Endodermal cell (in vitro differentiated cells): ENCODE measurements at regions not wholly inside any gene's neighbourhood (a gene's known extent, or its start where the extent isn't known, plus 50 kb on each side); places are given as distances from the start of the nearest gene placed in this dataset.
A peak's percentile ranks its signal among the peaks of the same experiment; 100 is the strongest.

Source experiments
- DNase-seq: peaks from one replicate; pipeline ENCODE4 v3.0.0-alpha.2; 2017
- H3K27ac ChIP-seq: 2 replicates; pipeline ENCODE4 v1.5.1; 2013; ENCODE audit warnings: mild to moderate bottlenecking, low read depth, low read length, moderate library complexity
- H3K27me3 ChIP-seq: 2 replicates; pipeline ENCODE4 v1.6.1; 2013; ENCODE audit warnings: mild to moderate bottlenecking, low read length, moderate library complexity; ENCODE audit not compliant: insufficient read depth, control insufficient read depth, poor library complexity, severe bottlenecking
- H3K36me3 ChIP-seq: 2 replicates; pipeline ENCODE4 v1.7.0; 2013; ENCODE audit warnings: mild to moderate bottlenecking, low read length, moderate library complexity; ENCODE audit not compliant: control insufficient read depth, insufficient read depth
- H3K4me1 ChIP-seq: one replicate; pipeline ENCODE4 v1.7.0; 2013; ENCODE audit warnings: low read length; ENCODE audit not compliant: control insufficient read depth, insufficient read depth
- H3K4me3 ChIP-seq: 2 replicates; pipeline ENCODE4 v1.5.1; 2013; ENCODE audit warnings: mild to moderate bottlenecking, low read length, moderate library complexity
- H3K9ac ChIP-seq: 2 replicates; pipeline ENCODE4 v1.6.1; 2013; ENCODE audit warnings: mild to moderate bottlenecking, low read length, moderate library complexity; ENCODE audit not compliant: poor library complexity, severe bottlenecking; ENCODE audit errors: extremely low read depth
- H3K9me3 ChIP-seq: 2 replicates; pipeline ENCODE4 v1.6.1; 2013; ENCODE audit warnings: mild to moderate bottlenecking, low read length, moderate library complexity; ENCODE audit not compliant: control insufficient read depth
- H3K27ac Mint-ChIP-seq: 2 replicates; pipeline ENCODE4 v1.8.0; 2020; ENCODE audit warnings: mixed read lengths
- H3K27me3 Mint-ChIP-seq: 2 replicates; pipeline ENCODE4 v1.8.0; 2021; ENCODE audit warnings: mild to moderate bottlenecking, mixed read lengths; ENCODE audit not compliant: insufficient read depth
- H3K36me3 Mint-ChIP-seq: 2 replicates; pipeline ENCODE4 v1.8.0; 2020; ENCODE audit warnings: low read depth, mixed read lengths
- H3K4me1 Mint-ChIP-seq: 2 replicates; pipeline ENCODE4 v1.8.0; 2020; ENCODE audit warnings: mixed read lengths
- H3K4me3 Mint-ChIP-seq: 2 replicates; pipeline ENCODE4 v1.8.0; 2020; ENCODE audit warnings: mild to moderate bottlenecking, moderate library complexity, mixed read lengths
- H3K9me3 Mint-ChIP-seq: 2 replicates; pipeline ENCODE4 v1.8.0; 2020; ENCODE audit warnings: mild to moderate bottlenecking, mixed read lengths
- WGBS, 2 experiments: methylation state at CpG; one replicate each; pipeline versions ENCODE4 v1.1.5 to v1.1.7; 2013; ENCODE audit warnings: missing lambda C conversion rate in 2 of 2, mixed read lengths in 1 of 2; ENCODE audit not compliant: insufficient coverage in 1 of 2, insufficient read length in 1 of 2; 5-methylcytosine and 5-hydroxymethylcytosine counted together
- TF ChIP-seq, protein P1 (sequence below): fragments of 200-600 bp; sonication (generic); conservative IDR thresholded peaks from 2 replicates; pipeline ENCODE4 v1.5.0; 2021; ENCODE audit warnings: antibody characterized with exemption, mild to moderate bottlenecking

- Histone ChIP-seq H3K27me3 (no peaks in the 10 kb centered on the region), H3K27ac (no peak overlapping the region), H3K4me1 (peaks cover 20% of the 10 kb centered on the region), H3K4me3 (peak overlapping the region; percentile 63), H3K9me3 (no peaks in the 10 kb centered on the region), H3K9ac (no peak overlapping the region), H3K36me3 (peaks cover 3% of the 10 kb centered on the region)
- TF ChIP-seq, protein P1, sequence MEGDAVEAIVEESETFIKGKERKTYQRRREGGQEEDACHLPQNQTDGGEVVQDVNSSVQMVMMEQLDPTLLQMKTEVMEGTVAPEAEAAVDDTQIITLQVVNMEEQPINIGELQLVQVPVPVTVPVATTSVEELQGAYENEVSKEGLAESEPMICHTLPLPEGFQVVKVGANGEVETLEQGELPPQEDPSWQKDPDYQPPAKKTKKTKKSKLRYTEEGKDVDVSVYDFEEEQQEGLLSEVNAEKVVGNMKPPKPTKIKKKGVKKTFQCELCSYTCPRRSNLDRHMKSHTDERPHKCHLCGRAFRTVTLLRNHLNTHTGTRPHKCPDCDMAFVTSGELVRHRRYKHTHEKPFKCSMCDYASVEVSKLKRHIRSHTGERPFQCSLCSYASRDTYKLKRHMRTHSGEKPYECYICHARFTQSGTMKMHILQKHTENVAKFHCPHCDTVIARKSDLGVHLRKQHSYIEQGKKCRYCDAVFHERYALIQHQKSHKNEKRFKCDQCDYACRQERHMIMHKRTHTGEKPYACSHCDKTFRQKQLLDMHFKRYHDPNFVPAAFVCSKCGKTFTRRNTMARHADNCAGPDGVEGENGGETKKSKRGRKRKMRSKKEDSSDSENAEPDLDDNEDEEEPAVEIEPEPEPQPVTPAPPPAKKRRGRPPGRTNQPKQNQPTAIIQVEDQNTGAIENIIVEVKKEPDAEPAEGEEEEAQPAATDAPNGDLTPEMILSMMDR, result no peak
- peak overlapping the region; percentile 79 for H3K27ac Mint-ChIP-seq
- peaks cover 52% of the 10 kb centered on the region for H3K4me1 Mint-ChIP-seq
- WGBS, 2 experiments, result 78 to 82% methylated on average over 2 of the region's 2 CpGs
- no peaks in the 10 kb centered on the region for H3K9me3 Mint-ChIP-seq
- peak overlapping the region; percentile 65 for H3K4me3 Mint-ChIP-seq
- no peaks in the 10 kb centered on the region for H3K27me3 Mint-ChIP-seq
- DNase-seq, result no peak
- H3K36me3 Mint-ChIP-seq, result peaks cover 10% of the 10 kb centered on the region
Observed at GRCh38 chr13:31947506-31947905, 84.1 kb upstream of the FRY start.

- Mint-ChIP-seq H3K4me3 (no peak overlapping the region), H3K4me1 (peaks cover 52% of the 10 kb centered on the region), H3K27ac (no peak overlapping the region), H3K9me3 (no peaks in the 10 kb centered on the region), H3K27me3 (no peaks in the 10 kb centered on the region), H3K36me3 (peaks cover 17% of the 10 kb centered on the region)
- TF ChIP-seq, protein P1, result no peak
- WGBS, 2 experiments, result 97 to 100% methylated on average over 2 of the region's 2 CpGs
- Histone ChIP-seq H3K36me3 (peaks cover 3% of the 10 kb centered on the region), H3K27ac (no peak overlapping the region), H3K4me3 (peak overlapping the region; percentile 50), H3K9me3 (no peaks in the 10 kb centered on the region), H3K4me1 (peaks cover 20% of the 10 kb centered on the region), H3K27me3 (no peaks in the 10 kb centered on the region), H3K9ac (no peak overlapping the region)
- no peak for DNase-seq
Observed at GRCh38 chr13:31949486-31949885, 82.1 kb upstream of the FRY start.

DNA sequence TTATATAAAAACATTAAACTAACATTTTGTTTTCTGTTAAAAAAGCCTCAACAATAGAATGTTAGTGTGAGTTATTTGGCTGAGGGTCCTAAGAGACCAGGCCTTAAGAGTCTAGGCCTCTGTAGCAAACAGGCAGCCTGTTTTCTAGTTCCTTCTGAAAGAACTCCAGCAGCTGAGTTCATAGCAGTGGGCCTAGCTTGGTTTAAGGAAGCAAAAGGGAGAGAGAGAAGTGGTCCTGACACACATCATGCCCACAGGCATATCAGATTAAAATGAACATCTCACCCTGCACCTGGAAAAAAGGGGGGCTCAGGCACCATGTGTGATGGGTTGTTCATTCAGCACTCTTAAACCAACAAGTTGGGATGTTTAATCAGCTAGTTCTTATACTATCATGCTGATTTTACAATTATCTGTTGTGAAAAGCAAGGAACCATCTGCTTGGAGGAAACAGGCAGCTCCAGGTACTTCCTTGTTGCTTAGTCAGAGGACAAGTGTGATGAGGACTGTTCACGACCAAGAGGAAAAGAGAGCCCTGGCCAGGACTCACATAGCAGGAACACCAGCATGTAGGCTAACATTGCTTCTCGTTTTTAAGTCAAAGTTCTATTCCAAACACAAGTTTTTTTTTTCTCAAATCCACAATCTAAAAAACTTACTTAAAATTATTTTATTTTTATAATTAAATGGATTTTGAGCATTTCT lies 81.3 kb upstream of the FRY start:
- peaks cover 20% of the 10 kb centered on the region for H3K4me1 ChIP-seq
- H3K9ac ChIP-seq, result no peak overlapping the region
- H3K36me3 ChIP-seq, result peaks cover 3% of the 10 kb centered on the region
- peaks cover 17% of the 10 kb centered on the region for H3K36me3 Mint-ChIP-seq
- no peak overlapping the region for H3K4me3 Mint-ChIP-seq
- H3K27ac Mint-ChIP-seq, result no peak overlapping the region
- no peak overlapping the region for H3K27ac ChIP-seq
- H3K9me3 Mint-ChIP-seq, result no peaks in the 10 kb centered on the region
- no peak for DNase-seq
- 94 to 100% methylated on average over 1 to 2 of the region's 2 CpGs for WGBS, 2 experiments
- no peaks in the 10 kb centered on the region for H3K9me3 ChIP-seq
- peaks cover 52% of the 10 kb centered on the region for H3K4me1 Mint-ChIP-seq
- TF ChIP-seq, protein P1, result no peak
- H3K27me3 Mint-ChIP-seq, result no peaks in the 10 kb centered on the region
- no peak overlapping the region for H3K4me3 ChIP-seq
- no peaks in the 10 kb centered on the region for H3K27me3 ChIP-seq
